ENCODE measurements at regions not wholly inside any gene's neighbourhood (a gene's known extent, or its start where the extent isn't known, plus 50 kb on each side); places are given as distances from the start of the nearest gene placed in this dataset.

DNA sequence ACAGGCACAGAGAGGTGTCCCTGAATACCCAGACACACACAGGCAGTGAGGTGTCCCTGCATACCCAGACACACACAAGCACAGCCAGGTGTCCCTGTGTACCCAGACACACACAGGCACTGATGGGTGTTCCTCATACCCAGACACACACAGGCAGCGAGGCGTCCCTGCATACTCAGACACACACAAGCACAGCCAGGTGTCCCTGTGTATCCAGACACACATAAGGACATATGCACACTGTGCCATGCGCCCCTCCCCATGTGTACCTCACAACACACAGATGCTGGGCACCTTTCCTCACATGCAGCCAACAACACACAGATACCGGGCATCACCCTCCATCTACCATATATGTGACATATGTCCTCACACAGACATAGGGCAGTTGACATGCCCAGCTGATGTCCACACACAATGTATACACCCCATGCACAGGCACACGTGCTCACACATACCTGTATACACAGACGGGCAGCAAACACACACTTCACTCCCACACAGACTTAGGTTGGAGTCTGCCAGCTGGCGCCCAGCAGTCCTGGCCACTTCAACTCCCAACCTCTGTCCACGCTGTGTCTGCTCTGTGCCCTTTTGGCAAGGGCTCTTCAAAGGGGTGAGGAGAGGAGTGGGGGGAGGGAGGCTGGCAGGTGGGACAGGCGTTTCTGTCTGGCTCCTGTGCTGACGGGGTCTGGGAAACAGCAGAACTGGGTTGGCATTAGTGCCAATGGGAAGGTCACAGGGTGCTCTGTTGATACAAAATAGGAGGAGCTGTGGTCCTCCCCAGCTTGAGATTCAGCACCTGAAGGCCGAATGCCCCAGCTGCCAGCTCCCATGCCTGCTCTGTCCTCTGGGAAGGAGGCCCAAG lies 69.4 kb upstream of the ALX4 start:
- ATAC-seq = peak; percentile 85 to 91 (median 88)
- Histone ChIP-seq H3K4me1 (peaks cover 0 to 10% (median 4%) of the 10 kb centered on the region in 4 donors), H3K4me3 (no peak overlapping the region), H3K27ac (no peak overlapping the region), H3K9me3 (no peaks in the 10 kb centered on the region), H3K36me3 (no peaks in the 10 kb centered on the region), H3K27me3 (no peaks in the 10 kb centered on the region)
- 33% methylated on average over 6 of the region's 11 CpGs for WGBS (ENCODE audit: insufficient coverage, low coverage, low lambda C conversion rate, missing lambda C conversion rate)
- intact Hi-C loops (cut with DNase I) = no loop called here
- TF ChIP-seq, protein P1, sequence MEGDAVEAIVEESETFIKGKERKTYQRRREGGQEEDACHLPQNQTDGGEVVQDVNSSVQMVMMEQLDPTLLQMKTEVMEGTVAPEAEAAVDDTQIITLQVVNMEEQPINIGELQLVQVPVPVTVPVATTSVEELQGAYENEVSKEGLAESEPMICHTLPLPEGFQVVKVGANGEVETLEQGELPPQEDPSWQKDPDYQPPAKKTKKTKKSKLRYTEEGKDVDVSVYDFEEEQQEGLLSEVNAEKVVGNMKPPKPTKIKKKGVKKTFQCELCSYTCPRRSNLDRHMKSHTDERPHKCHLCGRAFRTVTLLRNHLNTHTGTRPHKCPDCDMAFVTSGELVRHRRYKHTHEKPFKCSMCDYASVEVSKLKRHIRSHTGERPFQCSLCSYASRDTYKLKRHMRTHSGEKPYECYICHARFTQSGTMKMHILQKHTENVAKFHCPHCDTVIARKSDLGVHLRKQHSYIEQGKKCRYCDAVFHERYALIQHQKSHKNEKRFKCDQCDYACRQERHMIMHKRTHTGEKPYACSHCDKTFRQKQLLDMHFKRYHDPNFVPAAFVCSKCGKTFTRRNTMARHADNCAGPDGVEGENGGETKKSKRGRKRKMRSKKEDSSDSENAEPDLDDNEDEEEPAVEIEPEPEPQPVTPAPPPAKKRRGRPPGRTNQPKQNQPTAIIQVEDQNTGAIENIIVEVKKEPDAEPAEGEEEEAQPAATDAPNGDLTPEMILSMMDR (IDR thresholded peaks at IDR 0.05) = no peak
- TF ChIP-seq POLR2A (IDR thresholded peaks at IDR 0.05) = no peak
- peak; percentile 54 to 86 (median 77) for DNase-seq

DNA sequence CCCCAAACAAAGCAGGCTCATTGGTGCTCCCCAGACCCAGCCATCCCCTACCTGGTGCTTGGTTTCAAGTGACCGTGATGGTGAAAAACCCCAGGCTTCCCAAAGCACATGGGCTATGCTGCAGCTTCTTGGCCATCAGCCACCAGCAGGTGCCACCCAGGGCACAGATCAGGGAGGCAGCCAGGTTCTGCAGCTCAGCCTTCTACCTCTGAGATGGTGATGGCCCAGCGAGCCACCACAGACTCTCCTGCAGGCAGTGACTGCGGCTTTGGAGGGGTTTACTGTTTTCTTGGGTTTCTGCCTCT lies 70.0 kb upstream of the ALX4 start:
- Histone ChIP-seq H3K36me3 (no peaks in the 10 kb centered on the region), H3K9me3 (no peaks in the 10 kb centered on the region), H3K27ac (no peak overlapping the region), H3K4me1 (peaks cover 0 to 10% (median 4%) of the 10 kb centered on the region in 4 donors), H3K4me3 (no peak overlapping the region), H3K27me3 (no peaks in the 10 kb centered on the region)
- no peak for TF ChIP-seq POLR2A (IDR thresholded peaks at IDR 0.05)
- intact Hi-C loops (cut with DNase I) = no loop called here
- WGBS (ENCODE audit: insufficient coverage, low coverage, low lambda C conversion rate, missing lambda C conversion rate) = no CpG with 5 or more reads among the region's 3 CpGs
- ATAC-seq (peak; percentile 67 to 77 (median 76)), DNase-seq (peak; percentile 49 to 79 (median 66))

DNA sequence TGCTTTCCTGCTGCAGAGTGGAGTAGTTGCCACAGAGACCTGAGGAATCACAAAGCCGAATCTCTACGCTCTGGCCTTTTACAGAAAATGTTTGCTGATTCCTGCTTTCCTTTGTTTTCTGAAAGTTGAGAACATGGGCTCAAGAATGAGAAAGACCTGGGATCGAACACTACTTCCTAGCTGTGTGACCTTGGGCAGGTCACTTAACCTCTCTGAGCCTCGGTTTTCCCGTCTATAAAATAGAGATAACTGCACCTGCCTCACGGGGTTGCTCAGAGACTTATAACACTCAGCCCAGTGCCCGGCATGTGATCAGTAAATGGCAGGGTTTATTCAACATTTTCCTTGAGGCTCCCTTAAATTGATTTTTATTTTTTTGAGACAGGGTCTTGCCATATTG lies 70.9 kb upstream of the ALX4 start:
- ATAC-seq (no peak), DNase-seq (no peak)
- TF ChIP-seq, protein P1 (IDR thresholded peaks at IDR 0.05) = no peak
- no peak for TF ChIP-seq POLR2A (IDR thresholded peaks at IDR 0.05)
- Histone ChIP-seq H3K36me3 (no peaks in the 10 kb centered on the region), H3K4me1 (peaks cover 0 to 10% (median 4%) of the 10 kb centered on the region in 4 donors), H3K27ac (no peak overlapping the region), H3K27me3 (no peaks in the 10 kb centered on the region), H3K4me3 (no peak overlapping the region), H3K9me3 (no peaks in the 10 kb centered on the region)
- intact Hi-C loops (cut with DNase I) = no loop called here
- 92% methylated on average over 2 of the region's 7 CpGs for WGBS (ENCODE audit: insufficient coverage, low coverage, low lambda C conversion rate, missing lambda C conversion rate)

DNA sequence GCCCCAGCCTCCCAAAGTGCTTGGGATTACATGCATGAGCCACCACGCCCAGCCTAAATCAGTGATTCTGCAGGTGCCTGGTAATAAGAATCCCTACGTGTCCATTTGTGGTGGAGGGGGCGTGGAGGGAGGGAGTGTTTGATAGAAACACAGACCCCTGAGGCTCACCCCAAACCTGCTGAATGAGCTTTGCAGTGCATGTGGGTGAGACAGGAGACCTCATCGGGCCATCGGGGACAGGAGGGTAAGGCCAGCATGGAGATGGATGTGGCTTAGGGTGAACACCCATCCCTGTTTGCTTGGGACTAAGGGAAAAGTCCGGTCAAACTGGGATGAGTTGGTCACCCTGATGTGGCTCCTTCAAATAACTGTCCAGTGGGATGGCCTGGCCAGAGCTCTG lies 71.3 kb upstream of the ALX4 start:
- no peak for ATAC-seq
- Histone ChIP-seq H3K27me3 (no peaks in the 10 kb centered on the region), H3K4me1 (peaks cover 0 to 10% (median 4%) of the 10 kb centered on the region in 4 donors), H3K9me3 (no peaks in the 10 kb centered on the region), H3K36me3 (no peaks in the 10 kb centered on the region), H3K27ac (no peak overlapping the region), H3K4me3 (no peak overlapping the region)
- 69% methylated on average over 3 of the region's 6 CpGs for WGBS (ENCODE audit: insufficient coverage, low coverage, low lambda C conversion rate, missing lambda C conversion rate)
- no peak for TF ChIP-seq POLR2A (IDR thresholded peaks at IDR 0.05)
- TF ChIP-seq, protein P1 (IDR thresholded peaks at IDR 0.05) = no peak
- intact Hi-C loops (cut with DNase I) = no loop called here
- DNase-seq = no peak

DNA sequence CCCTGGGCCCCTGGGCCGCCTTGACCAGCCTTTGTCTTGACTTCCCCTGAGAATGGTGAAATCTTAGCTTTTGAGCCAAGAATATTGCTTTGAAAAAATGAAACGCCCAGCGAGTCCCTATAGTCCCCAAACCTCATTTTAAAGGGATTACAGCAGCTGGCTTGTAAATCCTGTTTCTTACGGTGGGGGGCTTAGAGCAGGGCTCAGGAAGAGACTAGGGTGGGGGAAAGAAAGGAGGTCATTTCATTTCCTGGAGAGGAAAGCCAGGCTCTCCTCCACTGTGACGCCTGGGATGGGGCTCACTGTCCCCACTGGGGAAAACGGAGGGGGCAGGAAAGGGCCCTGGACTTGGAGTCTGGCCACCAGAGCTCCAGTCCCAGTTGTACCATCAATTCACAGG lies 72.2 kb upstream of the ALX4 start:
- WGBS (ENCODE audit: insufficient coverage, low coverage, low lambda C conversion rate, missing lambda C conversion rate) = 48% methylated on average over 4 of the region's 6 CpGs
- no peak overlapping the region for H3K4me3 ChIP-seq
- H3K27ac ChIP-seq = no peak overlapping the region
- no peak for TF ChIP-seq POLR2A (IDR thresholded peaks at IDR 0.05)
- TF ChIP-seq, protein P1 (IDR thresholded peaks at IDR 0.05) = no peak
- peak in 1 of 3 donors; percentile 23 for DNase-seq
- intact Hi-C loops (cut with DNase I) = no loop called here
- H3K27me3 ChIP-seq = no peaks in the 10 kb centered on the region
- ATAC-seq = no peak
- H3K36me3 ChIP-seq = no peaks in the 10 kb centered on the region
- H3K9me3 ChIP-seq = no peaks in the 10 kb centered on the region
- H3K4me1 ChIP-seq = peaks cover 0 to 10% (median 4%) of the 10 kb centered on the region in 4 donors

All from right lobe of liver (tissue), 6 donors.